Hepatocyte (in vitro differentiated cells): ENCODE measurements at regions not wholly inside any gene's neighbourhood (a gene's known extent, or its start where the extent isn't known, plus 50 kb on each side); places are given as distances from the start of the nearest gene placed in this dataset.

Source experiments
- DNase-seq: peaks from one replicate; pipeline ENCODE4 v3.0.0-alpha.2; 2016; ENCODE audit warnings: low spot score
- H2AFZ ChIP-seq: fragments of 200-600 bp; sonication (generic); 2 replicates; pipeline ENCODE4 v1.6.0; 2016; ENCODE audit warnings: antibody characterized with exemption, mild to moderate bottlenecking
- H3K27ac ChIP-seq: fragments of 200-600 bp; sonication (generic); 2 replicates; pipeline ENCODE4 v1.5.1; 2016; ENCODE audit warnings: mild to moderate bottlenecking
- H3K27me3 ChIP-seq: fragments of 200-600 bp; sonication (generic); 2 replicates; pipeline ENCODE4 v1.6.1; 2016
- H3K36me3 ChIP-seq: fragments of 200-600 bp; sonication (generic); replicated peaks from 2 replicates; pipeline ENCODE4 v1.5.1; 2016; ENCODE audit warnings: low read depth; ENCODE audit not compliant: insufficient read depth
- H3K4me1 ChIP-seq: fragments of 200-600 bp; sonication (generic); 2 replicates; pipeline ENCODE4 v1.5.1; 2016; ENCODE audit warnings: mild to moderate bottlenecking, moderate library complexity; ENCODE audit not compliant: insufficient read depth
- H3K4me2 ChIP-seq: fragments of 200-600 bp; sonication (generic); 2 replicates; pipeline ENCODE4 v1.6.0; 2016
- H3K4me3 ChIP-seq: fragments of 200-600 bp; sonication (generic); 2 replicates; pipeline ENCODE4 v1.5.1; 2016; ENCODE audit warnings: mild to moderate bottlenecking
- H3K79me2 ChIP-seq: fragments of 200-600 bp; sonication (generic); 2 replicates; pipeline ENCODE4 v1.6.0; 2017; ENCODE audit warnings: mild to moderate bottlenecking
- H3K9me2 ChIP-seq: fragments of 200-600 bp; sonication (generic); replicated peaks from 2 replicates; pipeline ENCODE4 v1.6.0; 2017; ENCODE audit warnings: mild to moderate bottlenecking; ENCODE audit not compliant: insufficient read depth
- H3K9me3 ChIP-seq: fragments of 200-600 bp; sonication (generic); 2 replicates; pipeline ENCODE4 v1.5.1; 2016; ENCODE audit warnings: low read depth, mild to moderate bottlenecking
- H4K20me1 ChIP-seq: fragments of 200-600 bp; sonication (generic); 2 replicates; pipeline ENCODE4 v1.6.0; 2016; ENCODE audit warnings: mild to moderate bottlenecking; ENCODE audit not compliant: insufficient read depth, poor library complexity, severe bottlenecking
- CTCF ChIP-seq: fragments of 200-600 bp; sonication (generic); IDR thresholded peaks from 2 replicates; pipeline ENCODE4 v1.5.1; 2016; ENCODE audit warnings: antibody characterized with exemption, mild to moderate bottlenecking; ENCODE audit not compliant: poor library complexity
- EZH2 ChIP-seq: fragments of 200-600 bp; sonication (generic); IDR thresholded peaks from 2 replicates; pipeline ENCODE4 v1.6.1; 2016; ENCODE audit warnings: antibody characterized with exemption, mild to moderate bottlenecking, borderline replicate concordance
- EZH2phosphoT487 ChIP-seq: fragments of 200-600 bp; sonication (generic); IDR thresholded peaks from one replicate; pipeline ENCODE4 v1.6.1; 2018; ENCODE audit warnings: antibody characterized with exemption, mild to moderate bottlenecking, low read depth, moderate library complexity; ENCODE audit not compliant: unreplicated experiment, severe bottlenecking
- WGBS: methylation state at CpG from one replicate; pipeline ENCODE4 v1.1.6; 2016; ENCODE audit warnings: low lambda C conversion rate; ENCODE audit errors: missing lambda C conversion rate; 5-methylcytosine and 5-hydroxymethylcytosine counted together

- Histone ChIP-seq H3K27ac (no peak overlapping the region), H4K20me1 (no peaks in the 10 kb centered on the region), H3K4me1 (no peaks in the 10 kb centered on the region), H3K9me3 (no peaks in the 10 kb centered on the region), H3K36me3 (no peaks in the 10 kb centered on the region), H3K79me2 (no peaks in the 10 kb centered on the region), H3K9me2 (no peaks in the 10 kb centered on the region), H3K4me3 (no peak overlapping the region), H2AFZ (no peak overlapping the region), H3K27me3 (no peaks in the 10 kb centered on the region), H3K4me2 (no peak overlapping the region)
- WGBS, result 98% methylated on average over 22 of the region's 24 CpGs
- TF ChIP-seq EZH2phosphoT487, result no peak
- TF ChIP-seq CTCF, result no peak
- DNase-seq, result no peak
Observed at GRCh38 chr4:136355970-136356369, 1176.3 kb downstream of the PCDH18 start.

- H3K9me3 ChIP-seq, result no peaks in the 10 kb centered on the region
- H4K20me1 ChIP-seq, result no peaks in the 10 kb centered on the region
- H3K4me3 ChIP-seq, result no peak overlapping the region
- 88% methylated on average over 3 of the region's 3 CpGs for WGBS
- H3K27ac ChIP-seq, result no peak overlapping the region
- H3K4me1 ChIP-seq, result no peaks in the 10 kb centered on the region
- H3K9me2 ChIP-seq, result no peaks in the 10 kb centered on the region
- H3K4me2 ChIP-seq, result no peak overlapping the region
- TF ChIP-seq CTCF (no peak), EZH2phosphoT487 (no peak), EZH2 (no peak)
- no peak for DNase-seq
- H2AFZ ChIP-seq, result no peak overlapping the region
- no peaks in the 10 kb centered on the region for H3K27me3 ChIP-seq
- H3K79me2 ChIP-seq, result no peaks in the 10 kb centered on the region
- H3K36me3 ChIP-seq, result no peaks in the 10 kb centered on the region
Observed at GRCh38 chr4:136343340-136343739, 1189.0 kb downstream of the PCDH18 start.

- Histone ChIP-seq H3K9me3 (no peaks in the 10 kb centered on the region), H3K27me3 (no peaks in the 10 kb centered on the region), H4K20me1 (no peaks in the 10 kb centered on the region), H3K4me1 (no peaks in the 10 kb centered on the region), H3K4me2 (no peak overlapping the region), H3K36me3 (no peaks in the 10 kb centered on the region), H3K27ac (no peak overlapping the region), H3K4me3 (no peak overlapping the region), H2AFZ (no peak overlapping the region), H3K79me2 (no peaks in the 10 kb centered on the region), H3K9me2 (no peaks in the 10 kb centered on the region)
- no peak for DNase-seq
- no peak for TF ChIP-seq EZH2
- no peak for TF ChIP-seq EZH2phosphoT487
- no peak for TF ChIP-seq CTCF
- 85% methylated on average over 3 of the region's 3 CpGs for WGBS
Observed at GRCh38 chr4:136342666-136343065, 1189.6 kb downstream of the PCDH18 start.

GRCh38 chr4:136337216-136337615 lies 1195.1 kb downstream of the PCDH18 start:
- no peaks in the 10 kb centered on the region for H3K9me2 ChIP-seq
- H3K4me2 ChIP-seq, result no peak overlapping the region
- no peak overlapping the region for H2AFZ ChIP-seq
- H3K36me3 ChIP-seq, result no peaks in the 10 kb centered on the region
- no peak for TF ChIP-seq EZH2phosphoT487
- no peak for TF ChIP-seq EZH2
- TF ChIP-seq CTCF, result no peak
- no peak overlapping the region for H3K27ac ChIP-seq
- 86% methylated on average over 4 of the region's 4 CpGs for WGBS
- H3K9me3 ChIP-seq, result no peaks in the 10 kb centered on the region
- H3K27me3 ChIP-seq, result no peaks in the 10 kb centered on the region
- no peak overlapping the region for H3K4me3 ChIP-seq
- H3K79me2 ChIP-seq, result no peaks in the 10 kb centered on the region
- no peaks in the 10 kb centered on the region for H3K4me1 ChIP-seq
- H4K20me1 ChIP-seq, result no peaks in the 10 kb centered on the region
- no peak for DNase-seq
